GM10248 (cell line): ENCODE measurements at regions not wholly inside any gene's neighbourhood (a gene's known extent, or its start where the extent isn't known, plus 50 kb on each side); places are given as distances from the start of the nearest gene placed in this dataset.

Experiments used
- CTCF ChIA-PET: fragments of 300-600 bp; sonication (Branson Sonifier 250); formaldehyde crosslinking; extraction: SDS; loops from one replicate; lab custom pipeline; 2021; ENCODE audit warnings: antibody characterized with exemption; lab: Yijun Ruan, JAX
- POLR2A ChIA-PET: fragments of 350-650 bp; sonication (Branson Sonifier 250); formaldehyde crosslinking; extraction: SDS; loops from one replicate; lab custom pipeline; 2020; ENCODE audit warnings: antibody characterized with exemption; lab: Yijun Ruan, JAX
- DNase-seq: peaks from one replicate; pipeline ENCODE4 v3.0.0; 2012; ENCODE audit errors: extremely low spot score
- CTCF ChIP-seq: IDR thresholded peaks from 2 replicates; pipeline ENCODE4 v1.5.1; 2012; ENCODE audit warnings: mild to moderate bottlenecking, low read depth; ENCODE audit errors: extremely low read depth, missing control alignments, control extremely low read depth

DNA sequence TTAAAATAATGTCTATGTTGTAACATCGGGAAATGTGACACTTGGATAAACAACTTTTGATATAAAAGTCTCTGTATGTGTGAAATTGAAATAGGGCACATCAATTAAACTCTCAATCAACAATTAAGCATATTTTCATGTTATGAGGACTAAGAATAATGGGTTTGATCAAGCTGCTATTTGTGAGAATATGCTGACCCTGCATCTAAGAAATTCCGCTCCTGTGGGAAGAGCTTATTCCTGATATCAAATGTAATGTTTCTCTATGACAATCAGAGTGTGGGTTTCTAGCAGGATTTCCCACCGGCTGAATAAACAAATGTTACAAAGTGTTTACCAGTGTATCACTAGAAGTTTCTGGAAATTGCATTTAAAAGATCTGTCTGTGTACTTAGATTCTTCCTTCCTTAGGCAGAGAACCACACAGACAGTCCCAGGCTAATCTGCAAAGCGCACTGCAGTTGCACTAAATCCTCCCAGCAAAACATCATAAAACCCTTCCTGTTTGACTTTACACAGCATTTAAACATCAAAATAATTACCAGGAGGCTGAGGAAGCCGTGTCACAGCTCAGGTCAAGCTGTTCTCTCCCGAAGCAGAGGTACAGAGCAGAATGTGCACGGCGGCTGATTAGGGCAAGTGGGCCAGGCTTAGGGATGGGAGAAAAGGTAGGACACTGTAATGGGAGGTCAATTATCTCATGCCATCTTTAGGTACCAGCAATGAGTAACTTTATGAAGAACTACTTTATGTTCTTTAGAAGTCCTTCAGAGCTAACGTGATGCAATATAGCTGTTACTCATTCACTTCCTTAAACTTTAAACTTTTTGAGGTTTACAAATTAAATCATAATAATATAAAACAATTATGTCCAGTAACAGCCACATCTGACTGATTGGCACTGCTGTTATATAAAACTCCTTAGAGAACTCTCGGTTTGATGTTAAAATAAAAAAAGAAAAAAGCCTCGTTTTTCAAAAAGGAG, 109.1 kb upstream of the CTTNBP2 start:
- POLR2A ChIA-PET: no interaction called here
- no peak for DNase-seq
- CTCF ChIA-PET: interaction anchor here (1.0 kb wide), 1 partner anchor 11 kb away, joined by 3 read pairs; no protein-coding TSS in a partner anchor

GRCh38 chr7:117986645-117987269, 113.5 kb upstream of the CTTNBP2 start:
- no peak for DNase-seq
- no peak for TF ChIP-seq CTCF
- POLR2A ChIA-PET: no interaction called here

More for the DNA sequence above, 109.1 kb upstream of the CTTNBP2 start:
- no peak for TF ChIP-seq CTCF

DNA sequence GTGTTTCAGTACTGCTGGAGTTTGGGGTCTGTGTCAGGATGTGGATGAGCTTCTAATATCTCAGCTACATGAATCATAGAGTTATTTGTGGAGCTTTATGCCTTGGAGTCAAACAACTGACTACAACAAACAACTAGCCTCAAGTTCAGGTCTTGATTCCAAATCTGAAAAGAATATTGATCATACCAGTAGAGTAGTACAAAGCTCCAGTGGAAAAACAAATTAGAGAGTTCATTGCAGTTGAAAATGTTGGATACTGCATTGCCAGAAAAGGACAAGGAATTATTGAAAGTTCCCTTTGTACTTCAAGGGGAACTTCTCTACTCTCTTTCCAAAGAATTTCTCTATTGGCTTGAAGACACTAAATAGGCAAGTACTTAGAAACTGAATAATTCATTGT, 117.6 kb upstream of the CTTNBP2 start:
- no peak for DNase-seq
- CTCF ChIA-PET: no interaction called here
- no peak for TF ChIP-seq CTCF
- POLR2A ChIA-PET: no interaction called here

More at GRCh38 chr7:117986645-117987269, 113.5 kb upstream of the CTTNBP2 start:
- CTCF ChIA-PET: interaction anchor here (0.6 to 1.5 kb wide), 2 partner anchors 13 to 14 kb away, joined by 3 to 4 read pairs; no protein-coding TSS in a partner anchor

- TF ChIP-seq CTCF: no peak
- ChIA-PET CTCF (interaction anchor here (0.7 to 1.9 kb wide), 12 partner anchors 9 to 307 kb away, joined by 3 to 6 read pairs (median 4); no protein-coding TSS in a partner anchor), POLR2A (no interaction called here)
- DNase-seq: no peak
Measured at GRCh38 chr7:117992635-117993376, 119.6 kb upstream of the CTTNBP2 start.

DNA sequence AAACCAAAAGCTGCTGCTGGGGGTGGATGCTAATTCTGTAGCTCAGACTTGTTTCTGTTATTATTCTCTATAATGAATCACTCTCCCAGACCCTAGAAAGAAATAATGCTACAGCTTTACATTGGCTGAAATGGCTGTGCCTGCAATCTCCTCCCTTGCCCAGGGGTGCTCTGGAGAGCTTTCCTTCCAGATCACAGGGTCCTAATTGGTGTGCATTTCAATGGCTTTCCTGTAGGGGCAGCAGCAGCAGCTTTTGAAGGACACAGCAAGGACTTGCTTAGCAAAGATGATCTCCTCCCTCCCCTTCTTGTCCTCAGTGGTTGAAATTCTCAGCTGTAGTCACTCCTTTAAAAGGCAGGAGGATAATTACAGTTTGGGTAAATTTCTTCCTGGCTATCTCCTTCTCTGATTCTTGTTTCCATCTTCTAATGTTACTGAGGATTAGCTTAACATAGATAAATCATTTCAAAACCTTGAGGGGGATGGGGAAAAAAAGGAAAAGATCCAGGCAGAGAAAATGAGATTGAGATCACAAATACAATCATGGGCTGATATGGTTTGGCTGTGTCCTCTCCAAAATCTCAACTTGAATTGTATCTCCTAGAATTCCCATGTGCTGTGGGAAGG, 120.2 kb upstream of the CTTNBP2 start:
- ChIA-PET CTCF (interaction anchor here (0.6 to 1.9 kb wide), 13 partner anchors 8 to 308 kb away, joined by 3 to 6 read pairs (median 3); no protein-coding TSS in a partner anchor), POLR2A (no interaction called here)
- peak; percentile 24 for DNase-seq
- peak; percentile 49 for TF ChIP-seq CTCF
